H1 (cell line): ENCODE measurements at regions not wholly inside any gene's neighbourhood (a gene's known extent, or its start where the extent isn't known, plus 50 kb on each side); places are given as distances from the start of the nearest gene placed in this dataset.

ENCODE experiments used
- BACH1 ChIP-seq: IDR thresholded peaks from 2 replicates; pipeline ENCODE4 v1.6.1; 2012; ENCODE audit warnings: low read length, improper control_type of control experiment
- BCL11A ChIP-seq, 2 experiments: IDR thresholded peaks; one replicate each; pipeline ENCODE4 v1.6.1; 2011; ENCODE audit warnings: low read depth in 2 of 2, low read length in 2 of 2, mild to moderate bottlenecking in 2 of 2
- NANOG ChIP-seq: IDR thresholded peaks from 2 replicates; pipeline ENCODE4 v1.6.1; 2011; ENCODE audit warnings: low read length, low read depth, mild to moderate bottlenecking, inconsistent platforms; ENCODE audit not compliant: insufficient read depth, poor library complexity, severe bottlenecking
- SIN3A ChIP-seq, 2 experiments: IDR thresholded peaks in 1 of 2; conservative IDR thresholded peaks in 1 of 2; 2 replicates each; pipeline ENCODE4 v1.6.1; 2011 to 2012; ENCODE audit warnings: low read length in 2 of 2, improper control_type of control experiment in 1 of 2, low read depth in 1 of 2, mild to moderate bottlenecking in 1 of 2

DNA sequence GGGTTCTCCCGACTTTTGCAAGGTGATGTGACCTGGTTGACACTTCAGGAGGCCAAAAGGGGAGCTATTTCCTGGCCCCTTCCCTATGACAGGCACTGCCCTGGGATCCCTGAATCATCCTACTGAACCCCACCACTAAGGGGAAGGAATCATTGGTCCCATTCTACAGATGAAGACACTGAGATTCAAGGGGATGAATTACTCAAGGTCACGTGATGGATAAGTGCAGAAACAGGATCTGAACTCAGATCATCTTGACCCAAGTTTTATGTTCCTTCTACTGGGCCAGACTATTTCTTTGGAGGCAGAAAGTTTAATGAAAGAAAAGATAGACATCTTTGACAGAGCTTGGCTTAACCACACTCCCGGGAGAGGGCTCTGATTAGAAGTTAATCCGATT lies 258.7 kb downstream of the RRAGC start (continued):
- TF ChIP-seq SIN3A (conservative IDR thresholded peaks at IDR 0.05 in 1 of 2, IDR thresholded peaks at IDR 0.05 in 1 of 2; ENCODE audit: low read depth in 1 of 2, low read length in 2 of 2) (no peak), BCL11A (IDR thresholded peaks at IDR 0.05; ENCODE audit: low read depth in 2 of 2, low read length in 2 of 2) (no peak), NANOG (no peak), BACH1 (no peak)
